ENCODE measurements at regions not wholly inside any gene's neighbourhood (a gene's known extent, or its start where the extent isn't known, plus 50 kb on each side); places are given as distances from the start of the nearest gene placed in this dataset.

GRCh38 chr5:88552426-88552825, 283.8 kb upstream of the TMEM161B start:
- DNase-seq, result no peak
- no peak overlapping the region for H3K4me3 ChIP-seq (ENCODE audit: low read length)
- no peaks in the 10 kb centered on the region for H3K36me3 ChIP-seq (ENCODE audit: insufficient read depth, low read length)
- no peak overlapping the region for H3K4me3 Mint-ChIP-seq
- no peak for ATAC-seq (ENCODE audit: poor library complexity)
- no peak overlapping the region for H3K27ac Mint-ChIP-seq
- no peak overlapping the region for H3K27ac ChIP-seq (ENCODE audit: low read depth in 1 of 2, low read length in 2 of 2)
- no peaks in the 10 kb centered on the region for H3K9me3 ChIP-seq (ENCODE audit: control insufficient read depth in 1 of 2, insufficient read depth in 1 of 2, low read length in 2 of 2)
- H3K36me3 Mint-ChIP-seq (ENCODE audit: low read depth), result no peaks in the 10 kb centered on the region
- intact Hi-C loops (cut with DNase I, micrococcal nuclease), result no loop called here
- H3K27me3 ChIP-seq (ENCODE audit: control insufficient read depth in 1 of 2, insufficient read depth in 2 of 2, low read length in 2 of 2), result no peaks in the 10 kb centered on the region
- TF ChIP-seq CTCF (IDR thresholded peaks at IDR 0.05), result no peak
- H3K4me1 Mint-ChIP-seq (ENCODE audit: low read depth), result peaks cover 5% of the 10 kb centered on the region
- ChIA-PET POLR2A (no interaction called here), CTCF (no interaction called here)
- no peaks in the 10 kb centered on the region for H3K9me3 Mint-ChIP-seq
- H3K4me1 ChIP-seq (ENCODE audit: insufficient read depth, low read length), result no peaks in the 10 kb centered on the region
- peaks cover 8% of the 10 kb centered on the region for H3K27me3 Mint-ChIP-seq

- POLR2A ChIA-PET, result no interaction called here
- CTCF ChIA-PET, result no interaction called here
- Histone ChIP-seq H3K4me1 (ENCODE audit: insufficient read depth, low read length) (no peaks in the 10 kb centered on the region), H3K4me3 (ENCODE audit: low read length) (no peak overlapping the region), H3K27me3 (ENCODE audit: control insufficient read depth in 1 of 2, insufficient read depth in 2 of 2, low read length in 2 of 2) (no peaks in the 10 kb centered on the region), H3K27ac (ENCODE audit: low read depth in 1 of 2, low read length in 2 of 2) (no peak overlapping the region), H3K9me3 (ENCODE audit: control insufficient read depth in 1 of 2, insufficient read depth in 1 of 2, low read length in 2 of 2) (no peaks in the 10 kb centered on the region), H3K36me3 (ENCODE audit: insufficient read depth, low read length) (no peaks in the 10 kb centered on the region)
- peaks cover 5% of the 10 kb centered on the region for H3K27me3 Mint-ChIP-seq
- H3K36me3 Mint-ChIP-seq (ENCODE audit: low read depth), result no peaks in the 10 kb centered on the region
- no peak overlapping the region for H3K4me3 Mint-ChIP-seq
- no peak for TF ChIP-seq CTCF (IDR thresholded peaks at IDR 0.05)
- no peaks in the 10 kb centered on the region for H3K9me3 Mint-ChIP-seq
- peaks cover 5% of the 10 kb centered on the region for H3K4me1 Mint-ChIP-seq (ENCODE audit: low read depth)
- ATAC-seq (ENCODE audit: poor library complexity) (no peak), DNase-seq (no peak)
- no peak overlapping the region for H3K27ac Mint-ChIP-seq
- intact Hi-C loops (cut with DNase I, micrococcal nuclease), result no loop called here
Observed at GRCh38 chr5:88551724-88552345, 283.2 kb upstream of the TMEM161B start.

- peaks cover 5% of the 10 kb centered on the region for H3K27me3 Mint-ChIP-seq
- POLR2A ChIA-PET, result no interaction called here
- TF ChIP-seq CTCF (IDR thresholded peaks at IDR 0.05), result no peak
- no peak overlapping the region for H3K4me3 Mint-ChIP-seq
- no peaks in the 10 kb centered on the region for H3K9me3 Mint-ChIP-seq
- Histone ChIP-seq H3K4me1 (ENCODE audit: insufficient read depth, low read length) (no peaks in the 10 kb centered on the region), H3K9me3 (ENCODE audit: control insufficient read depth in 1 of 2, insufficient read depth in 1 of 2, low read length in 2 of 2) (no peaks in the 10 kb centered on the region), H3K27ac (ENCODE audit: low read depth in 1 of 2, low read length in 2 of 2) (no peak overlapping the region), H3K4me3 (ENCODE audit: low read length) (no peak overlapping the region), H3K36me3 (ENCODE audit: insufficient read depth, low read length) (no peaks in the 10 kb centered on the region), H3K27me3 (ENCODE audit: control insufficient read depth in 1 of 2, insufficient read depth in 2 of 2, low read length in 2 of 2) (no peaks in the 10 kb centered on the region)
- H3K27ac Mint-ChIP-seq, result no peak overlapping the region
- CTCF ChIA-PET, result no interaction called here
- no peaks in the 10 kb centered on the region for H3K36me3 Mint-ChIP-seq (ENCODE audit: low read depth)
- DNase-seq, result no peak
- intact Hi-C loops (cut with DNase I, micrococcal nuclease), result no loop called here
- ATAC-seq (ENCODE audit: poor library complexity), result no peak
- H3K4me1 Mint-ChIP-seq (ENCODE audit: low read depth), result peaks cover 3% of the 10 kb centered on the region
Observed at GRCh38 chr5:88550736-88551135, 282.1 kb upstream of the TMEM161B start.

All from CD4-positive, alpha-beta T cell (primary cell).